IMR-90 (cell line): ENCODE measurements at regions not wholly inside any gene's neighbourhood (a gene's known extent, or its start where the extent isn't known, plus 50 kb on each side); places are given as distances from the start of the nearest gene placed in this dataset.

Experiments used
- ATAC-seq: fragments of 200-7000 bp; cut with Tn5 transposase; 2 replicates; pipeline ENCODE4 v1.9.1; 2020; ENCODE audit warnings: low read depth, mild to moderate bottlenecking, moderate library complexity
- BruUV-seq: library from RNA; stranded (reverse); fragments of 400-500 nt; replicated peaks from 2 replicates; lab custom pipeline; 2021; lab: Mats Ljungman, UMichigan
- CTCF ChIA-PET: fragments of 300-600 bp; formaldehyde crosslinking; extraction: SDS; loops from one replicate; lab custom pipeline; 2021; ENCODE audit warnings: antibody characterized with exemption; lab: Yijun Ruan, JAX
- POLR2A ChIA-PET: fragments of 300-600 bp; sonication (Branson Sonifier 250); formaldehyde crosslinking; loops from one replicate; lab custom pipeline; 2022; ENCODE audit warnings: antibody characterized with exemption; ENCODE audit not compliant: unreplicated experiment; lab: Charles Lee
- DNase-seq: peaks from one replicate; pipeline ENCODE4 v3.0.0; 2013
- H2AFZ ChIP-seq: replicated peaks from 2 replicates; pipeline ENCODE3; 2013; ENCODE audit warnings: low read length, mild to moderate bottlenecking; ENCODE audit not compliant: poor library complexity
- H2AK5ac ChIP-seq: 2 replicates; pipeline ENCODE4 v1.6.1; 2013; ENCODE audit warnings: low read depth, low read length, inconsistent platforms
- H2AK9ac ChIP-seq: replicated peaks from 2 replicates; pipeline ENCODE3; 2013; ENCODE audit warnings: mild to moderate bottlenecking, low read depth, low read length, moderate library complexity; ENCODE audit not compliant: poor library complexity
- H2BK120ac ChIP-seq: 2 replicates; pipeline ENCODE4 v1.6.1; 2013; ENCODE audit warnings: low read depth, low read length, inconsistent platforms
- H2BK15ac ChIP-seq: 3 replicates; pipeline ENCODE4 v1.6.1; 2013; ENCODE audit warnings: low read depth, low read length, inconsistent platforms
- H2BK20ac ChIP-seq: 2 replicates; pipeline ENCODE4 v1.6.1; 2013; ENCODE audit warnings: low read depth, mild to moderate bottlenecking, inconsistent platforms, low read length, moderate library complexity
- H2BK5ac ChIP-seq: 2 replicates; pipeline ENCODE4 v1.6.1; 2013; ENCODE audit warnings: mild to moderate bottlenecking, low read depth, low read length, inconsistent platforms; ENCODE audit not compliant: poor library complexity, severe bottlenecking
- H3K14ac ChIP-seq: replicated peaks from 2 replicates; pipeline ENCODE4 v1.6.1; 2013; ENCODE audit warnings: low read depth, low read length, inconsistent platforms
- H3K18ac ChIP-seq: 2 replicates; pipeline ENCODE4 v1.6.1; 2013; ENCODE audit warnings: low read depth, low read length, control low read depth
- H3K23ac ChIP-seq: 2 replicates; pipeline ENCODE4 v1.6.1; 2013; ENCODE audit warnings: low read depth, low read length, inconsistent platforms
- H3K27ac ChIP-seq: 2 replicates; pipeline ENCODE4 v1.5.1; 2013; ENCODE audit warnings: mild to moderate bottlenecking, control low read depth, low read length; ENCODE audit not compliant: insufficient read depth
- H3K27me3 ChIP-seq: 2 replicates; pipeline ENCODE4 v1.6.1; 2013; ENCODE audit warnings: low read length; ENCODE audit not compliant: control insufficient read depth, insufficient read depth
- H3K36me3 ChIP-seq: 2 replicates; pipeline ENCODE4 v1.6.1; 2013; ENCODE audit warnings: low read length, mixed read lengths; ENCODE audit not compliant: control insufficient read depth, insufficient read depth
- H3K4ac ChIP-seq: 2 replicates; pipeline ENCODE4 v1.6.1; 2013; ENCODE audit warnings: low read depth, low read length, inconsistent platforms
- H3K4me1 ChIP-seq: 2 replicates; pipeline ENCODE4 v1.6.1; 2013; ENCODE audit warnings: low read length, mixed read lengths; ENCODE audit not compliant: control insufficient read depth, insufficient read depth
- H3K4me2 ChIP-seq: 2 replicates; pipeline ENCODE4 v1.6.1; 2013; ENCODE audit warnings: low read depth, mild to moderate bottlenecking, control low read depth, low read length, moderate library complexity
- H3K4me3 ChIP-seq: 2 replicates; pipeline ENCODE4 v1.5.1; 2013; ENCODE audit warnings: low read depth, mild to moderate bottlenecking, control low read depth, low read length, moderate library complexity; ENCODE audit not compliant: insufficient read depth
- H3K56ac ChIP-seq: 2 replicates; pipeline ENCODE4 v1.6.1; 2013; ENCODE audit warnings: low read length, inconsistent platforms; ENCODE audit not compliant: insufficient read depth; ENCODE audit errors: extremely low read depth
- H3K79me1 ChIP-seq, 2 experiments: 2 replicates each; pipeline ENCODE4 v1.6.1; 2013; ENCODE audit warnings: low read length in 2 of 2, inconsistent platforms in 1 of 2, low read depth in 1 of 2
- H3K9ac ChIP-seq: 2 replicates; pipeline ENCODE4 v1.6.1; 2013; ENCODE audit warnings: low read depth, low read length, control low read depth
- H3K9me1 ChIP-seq: 2 replicates; pipeline ENCODE4 v1.6.1; 2013; ENCODE audit warnings: low read length, inconsistent platforms; ENCODE audit not compliant: insufficient read depth
- H3K9me3 ChIP-seq: 2 replicates; pipeline ENCODE4 v1.6.1; 2013; ENCODE audit warnings: low read length; ENCODE audit not compliant: control insufficient read depth, insufficient read depth
- H4K20me1 ChIP-seq: 2 replicates; pipeline ENCODE4 v1.6.1; 2013; ENCODE audit warnings: low read length, inconsistent platforms; ENCODE audit not compliant: insufficient read depth
- H4K5ac ChIP-seq: 2 replicates; pipeline ENCODE4 v1.6.1; 2013; ENCODE audit warnings: mild to moderate bottlenecking, low read depth, low read length, control low read depth
- H4K8ac ChIP-seq, 2 experiments: 2 replicates each; pipeline ENCODE4 v1.6.1; 2013; ENCODE audit warnings: low read depth in 2 of 2, low read length in 2 of 2, control low read depth in 1 of 2, inconsistent platforms in 1 of 2
- H4K91ac ChIP-seq: 2 replicates; pipeline ENCODE4 v1.6.1; 2013; ENCODE audit warnings: low read depth, low read length, inconsistent platforms; ENCODE audit not compliant: insufficient read depth
- CEBPB ChIP-seq: IDR thresholded peaks from 2 replicates; pipeline ENCODE4 v1.6.1; 2012; ENCODE audit warnings: low read depth, low read length, improper control_type of control experiment
- CHD1 ChIP-seq: IDR thresholded peaks from 2 replicates; pipeline ENCODE4 v1.6.1; 2012; ENCODE audit warnings: low read depth, low read length, improper control_type of control experiment
- FOS ChIP-seq: fragments of 150-350 bp; IDR thresholded peaks from 2 replicates; pipeline ENCODE4 v1.6.1; 2016; ENCODE audit warnings: low read depth, low read length
- MAFK ChIP-seq: IDR thresholded peaks from 2 replicates; pipeline ENCODE4 v1.6.1; 2012; ENCODE audit warnings: low read depth, low read length, improper control_type of control experiment
- MAZ ChIP-seq: IDR thresholded peaks from 2 replicates; pipeline ENCODE4 v1.6.1; 2012; ENCODE audit warnings: low read depth, mild to moderate bottlenecking, low read length, improper control_type of control experiment, moderate library complexity, borderline replicate concordance
- MXI1 ChIP-seq: IDR thresholded peaks from 2 replicates; pipeline ENCODE4 v1.6.1; 2012; ENCODE audit warnings: low read depth, mild to moderate bottlenecking, low read length, moderate library complexity, borderline replicate concordance
- NFE2L2 ChIP-seq: fragments of 150-350 bp; IDR thresholded peaks from 2 replicates; pipeline ENCODE4 v1.6.1; 2016; ENCODE audit warnings: low read depth, mild to moderate bottlenecking, low read length
- POLR2A ChIP-seq: IDR thresholded peaks from 2 replicates; pipeline ENCODE4 v1.6.1; 2012; ENCODE audit warnings: mild to moderate bottlenecking, low read depth, low read length
- RAD21 ChIP-seq: IDR thresholded peaks from 2 replicates; pipeline ENCODE4 v1.6.1; 2012; ENCODE audit warnings: low read length, improper control_type of control experiment
- RCOR1 ChIP-seq: IDR thresholded peaks from 2 replicates; pipeline ENCODE4 v1.6.1; 2012; ENCODE audit warnings: mild to moderate bottlenecking, low read length, improper control_type of control experiment; ENCODE audit not compliant: insufficient replicate concordance
- RFX5 ChIP-seq: IDR thresholded peaks from 2 replicates; pipeline ENCODE4 v1.8.0; 2012; ENCODE audit warnings: low read depth, mild to moderate bottlenecking, low read length, moderate library complexity
- SMC3 ChIP-seq: fragments of 150-350 bp; IDR thresholded peaks from 2 replicates; pipeline ENCODE4 v1.6.1; 2016; ENCODE audit warnings: low read depth, mild to moderate bottlenecking, antibody characterized with exemption, low read length, moderate library complexity
- WGBS, 2 experiments: methylation state at CpG; one replicate each; pipeline versions ENCODE4 v1.1.5 to v1.1.7; 2013; ENCODE audit warnings: missing lambda C conversion rate in 2 of 2; ENCODE audit not compliant: insufficient read length in 1 of 2; ENCODE audit errors: extremely low coverage in 2 of 2; 5-methylcytosine and 5-hydroxymethylcytosine counted together
- dilution Hi-C: fragments of 300-500 bp; cut with HindIII; formaldehyde crosslinking; loops from one replicate; pipeline ENCODE4 v1.14.3; 2018; ENCODE audit warnings: low sequenced_read_pairs; ENCODE audit not compliant: unreplicated experiment
- in situ Hi-C: fragments of 300-500 bp; cut with MboI; formaldehyde crosslinking; loops from 3 replicates; pipeline ENCODE4 v1.14.3; 2019; ENCODE audit warnings: low sequenced_read_pairs, inconsistent platforms, mixed read lengths
- intact Hi-C: fragments of 100-400 bp; cut with micrococcal nuclease; formaldehyde crosslinking; loops from 2 replicates; pipeline ENCODE4 v1.10.0; 2022
- TF ChIP-seq, protein P1 (sequence below): fragments of 150-350 bp; IDR thresholded peaks from 2 replicates; pipeline ENCODE4 v1.6.1; 2017; ENCODE audit warnings: mild to moderate bottlenecking, antibody characterized with exemption, low read length, low read depth
- TF ChIP-seq, protein P2 (sequence below): fragments of 150-350 bp; IDR thresholded peaks from 2 replicates; pipeline ENCODE4 v1.6.1; 2016; ENCODE audit warnings: low read depth, mild to moderate bottlenecking, low read length, moderate library complexity, borderline replicate concordance
- TF ChIP-seq, protein P3 (sequence below): conservative IDR thresholded peaks from 2 replicates; pipeline ENCODE4 v1.5.1; 2012; ENCODE audit warnings: mild to moderate bottlenecking, low read depth, low read length, improper control_type of control experiment

DNA sequence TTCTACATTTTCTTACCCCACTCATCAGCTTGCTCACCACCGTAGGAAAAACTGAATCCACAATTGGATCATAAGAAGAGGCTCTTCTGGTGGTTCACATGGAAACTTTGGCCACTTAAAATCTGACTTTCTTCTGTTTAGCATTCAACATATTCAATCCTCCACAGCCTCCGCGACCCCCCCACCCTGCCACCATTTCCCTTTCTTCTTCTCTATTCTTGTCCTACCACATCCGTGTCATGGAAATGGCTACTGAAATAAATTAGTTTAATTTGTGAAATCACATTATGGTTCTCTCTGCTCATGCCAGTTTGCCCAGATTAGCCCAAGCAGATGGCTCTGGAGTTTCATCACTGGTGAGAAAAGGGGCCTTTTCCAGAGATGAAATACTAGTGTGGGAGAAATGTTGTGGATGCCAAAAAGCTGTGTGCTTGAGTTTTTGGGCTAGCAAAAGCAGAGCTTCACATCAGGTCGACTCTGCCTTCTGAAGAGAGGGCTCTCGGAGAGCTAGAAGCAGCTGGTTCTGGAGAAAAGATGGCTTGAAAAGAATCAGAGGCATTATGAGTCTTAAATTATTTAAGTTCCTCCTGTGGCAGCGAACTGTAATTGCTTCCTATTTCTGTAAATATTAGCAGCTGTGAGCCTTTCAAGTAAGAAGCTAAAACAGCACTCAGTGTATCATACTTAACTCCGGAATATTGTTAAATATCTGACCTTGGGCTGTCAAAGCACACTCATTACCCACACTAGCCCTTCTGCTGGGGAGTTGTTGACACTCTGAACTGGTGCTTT lies 107.1 kb downstream of the MAT2B start:
- no peak overlapping the region for H3K56ac ChIP-seq
- no peaks in the 10 kb centered on the region for H3K36me3 ChIP-seq
- peaks cover 10% of the 10 kb centered on the region for H3K4me1 ChIP-seq
- no peaks in the 10 kb centered on the region for H3K9me3 ChIP-seq
- no peak overlapping the region; the same call in 1 of the 2 replicates for H3K14ac ChIP-seq
- H3K27ac ChIP-seq: no peak overlapping the region; the same call in 1 of the 2 replicates
- H2AK9ac ChIP-seq: no peak overlapping the region
- H4K8ac ChIP-seq: no peak overlapping the region
- H4K5ac ChIP-seq: no peak overlapping the region
- H4K20me1 ChIP-seq: no peaks in the 10 kb centered on the region
- no peak overlapping the region for H3K4ac ChIP-seq
- no peak overlapping the region for H3K23ac ChIP-seq
- no TSS peak for BruUV-seq
- H3K4me2 ChIP-seq: no peak overlapping the region; the same call in 1 of the 2 replicates
- H3K18ac ChIP-seq: no peak overlapping the region
- H2BK5ac ChIP-seq: no peak overlapping the region
- H3K79me1 ChIP-seq: no peaks in the 10 kb centered on the region
- H2BK120ac ChIP-seq: no peak overlapping the region
- CTCF ChIA-PET: interaction anchor here (0.7 to 1.8 kb wide), 2 partner anchors 10 to 820 kb away, joined by 3 to 4 read pairs; no protein-coding TSS in a partner anchor
- 33% methylated on average over 1 of the region's 8 CpGs; no CpG with 5 or more reads in 1 of the 2 experiments for WGBS, 2 experiments
- intact Hi-C loops (loop anchor here (2.0 kb wide), 1 partner anchor 16 kb away; no protein-coding TSS in a partner anchor), dilution Hi-C loops (no loop called here), in situ Hi-C loops (no loop called here)
- DNase-seq: peak; percentile 16
- H3K4me3 ChIP-seq: no peak overlapping the region
- POLR2A ChIA-PET: no interaction called here
- H4K91ac ChIP-seq: no peak overlapping the region
- H2AK5ac ChIP-seq: no peak overlapping the region
- H3K27me3 ChIP-seq: no peaks in the 10 kb centered on the region
- no peak overlapping the region for H2BK20ac ChIP-seq
- H2AFZ ChIP-seq: peak overlapping the region; percentile 46
- ATAC-seq: peak; percentile 44; the same call in 1 of the 2 replicates
- no peak overlapping the region for H3K9ac ChIP-seq
- no peak overlapping the region for H2BK15ac ChIP-seq
- peaks cover 3% of the 10 kb centered on the region; the same call in 1 of the 2 replicates for H3K9me1 ChIP-seq
- no peak for TF ChIP-seq RFX5
- no peak for TF ChIP-seq RCOR1
- no peak for TF ChIP-seq MXI1
- TF ChIP-seq, protein P1, sequence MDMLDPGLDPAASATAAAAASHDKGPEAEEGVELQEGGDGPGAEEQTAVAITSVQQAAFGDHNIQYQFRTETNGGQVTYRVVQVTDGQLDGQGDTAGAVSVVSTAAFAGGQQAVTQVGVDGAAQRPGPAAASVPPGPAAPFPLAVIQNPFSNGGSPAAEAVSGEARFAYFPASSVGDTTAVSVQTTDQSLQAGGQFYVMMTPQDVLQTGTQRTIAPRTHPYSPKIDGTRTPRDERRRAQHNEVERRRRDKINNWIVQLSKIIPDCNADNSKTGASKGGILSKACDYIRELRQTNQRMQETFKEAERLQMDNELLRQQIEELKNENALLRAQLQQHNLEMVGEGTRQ: no peak
- no peak for TF ChIP-seq FOS
- no peak for TF ChIP-seq CHD1
- no peak for TF ChIP-seq POLR2A
- no peak for TF ChIP-seq CEBPB
- TF ChIP-seq, protein P2, sequence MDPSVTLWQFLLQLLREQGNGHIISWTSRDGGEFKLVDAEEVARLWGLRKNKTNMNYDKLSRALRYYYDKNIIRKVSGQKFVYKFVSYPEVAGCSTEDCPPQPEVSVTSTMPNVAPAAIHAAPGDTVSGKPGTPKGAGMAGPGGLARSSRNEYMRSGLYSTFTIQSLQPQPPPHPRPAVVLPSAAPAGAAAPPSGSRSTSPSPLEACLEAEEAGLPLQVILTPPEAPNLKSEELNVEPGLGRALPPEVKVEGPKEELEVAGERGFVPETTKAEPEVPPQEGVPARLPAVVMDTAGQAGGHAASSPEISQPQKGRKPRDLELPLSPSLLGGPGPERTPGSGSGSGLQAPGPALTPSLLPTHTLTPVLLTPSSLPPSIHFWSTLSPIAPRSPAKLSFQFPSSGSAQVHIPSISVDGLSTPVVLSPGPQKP: no peak
- no peak for TF ChIP-seq SMC3
- TF ChIP-seq, protein P3, sequence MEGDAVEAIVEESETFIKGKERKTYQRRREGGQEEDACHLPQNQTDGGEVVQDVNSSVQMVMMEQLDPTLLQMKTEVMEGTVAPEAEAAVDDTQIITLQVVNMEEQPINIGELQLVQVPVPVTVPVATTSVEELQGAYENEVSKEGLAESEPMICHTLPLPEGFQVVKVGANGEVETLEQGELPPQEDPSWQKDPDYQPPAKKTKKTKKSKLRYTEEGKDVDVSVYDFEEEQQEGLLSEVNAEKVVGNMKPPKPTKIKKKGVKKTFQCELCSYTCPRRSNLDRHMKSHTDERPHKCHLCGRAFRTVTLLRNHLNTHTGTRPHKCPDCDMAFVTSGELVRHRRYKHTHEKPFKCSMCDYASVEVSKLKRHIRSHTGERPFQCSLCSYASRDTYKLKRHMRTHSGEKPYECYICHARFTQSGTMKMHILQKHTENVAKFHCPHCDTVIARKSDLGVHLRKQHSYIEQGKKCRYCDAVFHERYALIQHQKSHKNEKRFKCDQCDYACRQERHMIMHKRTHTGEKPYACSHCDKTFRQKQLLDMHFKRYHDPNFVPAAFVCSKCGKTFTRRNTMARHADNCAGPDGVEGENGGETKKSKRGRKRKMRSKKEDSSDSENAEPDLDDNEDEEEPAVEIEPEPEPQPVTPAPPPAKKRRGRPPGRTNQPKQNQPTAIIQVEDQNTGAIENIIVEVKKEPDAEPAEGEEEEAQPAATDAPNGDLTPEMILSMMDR: no peak
- no peak for TF ChIP-seq MAZ
- TF ChIP-seq NFE2L2: no peak
- TF ChIP-seq MAFK: no peak
- TF ChIP-seq RAD21: no peak
